Astrocyte of the cerebellum (primary cell): ENCODE measurements at regions not wholly inside any gene's neighbourhood (a gene's known extent, or its start where the extent isn't known, plus 50 kb on each side); places are given as distances from the start of the nearest gene placed in this dataset.
"Not testable (repeated sequence)": the region's sequence is repeated elsewhere in the genome, so short reads cannot be mapped to it uniquely, and the experiment has no call there.

Experiments
- DNase-seq: peaks from one replicate; pipeline ENCODE4 v3.0.0-alpha.2; 2011; ENCODE audit warnings: low read depth
- H3K4me3 ChIP-seq: 2 replicates; pipeline ENCODE4 v1.5.1; 2011; ENCODE audit warnings: mild to moderate bottlenecking, low read depth, low read length, moderate library complexity
- CTCF ChIP-seq: IDR thresholded peaks from 2 replicates; pipeline ENCODE4 v1.5.1; 2012; ENCODE audit warnings: low read length, low read depth, moderate library complexity, mild to moderate bottlenecking; ENCODE audit errors: missing control alignments
- in situ Hi-C: cut with HindIII; loops from 2 replicates; pipeline ENCODE4 v1.10.0; 2017; ENCODE audit warnings: low sequenced_read_pairs

- no peak for TF ChIP-seq CTCF
- in situ Hi-C loops = no loop called here
- no peak overlapping the region for H3K4me3 ChIP-seq
Observed at GRCh38 chr14:59137256-59137655, 51.2 kb upstream of the DAAM1 start.

GRCh38 chr14:59138576-59138975 lies 49.9 kb upstream of the DAAM1 start:
- DNase-seq, H3K4me3 ChIP-seq, in situ Hi-C loops: not testable (repeated sequence)

More at GRCh38 chr14:59137256-59137655, 51.2 kb upstream of the DAAM1 start:
- no peak for DNase-seq
